Epithelial cell of proximal tubule (primary cell): ENCODE measurements at regions not wholly inside any gene's neighbourhood (a gene's known extent, or its start where the extent isn't known, plus 50 kb on each side); places are given as distances from the start of the nearest gene placed in this dataset.
"Not testable (repeated sequence)": the region's sequence is repeated elsewhere in the genome, so short reads cannot be mapped to it uniquely, and the experiment has no call there.

Experiments
- DNase-seq: peaks from one replicate; pipeline ENCODE4 v3.0.0-alpha.2; 2011; ENCODE audit warnings: low read depth
- H3K4me3 ChIP-seq: 2 replicates; pipeline ENCODE4 v1.5.1; 2011; ENCODE audit warnings: low read depth, mild to moderate bottlenecking, low read length
- CTCF ChIP-seq: conservative IDR thresholded peaks from 2 replicates; pipeline ENCODE4 v1.5.1; 2012; ENCODE audit warnings: low read depth, mild to moderate bottlenecking, low read length

GRCh38 chr22:48500471-48501230, 1327.0 kb downstream of the BRD1 start:
- H3K4me3 ChIP-seq, result no peak overlapping the region
- no peak for TF ChIP-seq CTCF
- DNase-seq, result no peak

- no peak for DNase-seq
- no peak overlapping the region for H3K4me3 ChIP-seq
- no peak for TF ChIP-seq CTCF
These were observed 1327.9 kb downstream of the BRD1 start for GRCh38 chr22:48499456-48500425.

GRCh38 chr22:48498526-48499331, 1328.9 kb downstream of the BRD1 start:
- H3K4me3 ChIP-seq, result no peak overlapping the region
- no peak for TF ChIP-seq CTCF
- no peak for DNase-seq

GRCh38 chr22:48497743-48498520, 1329.7 kb downstream of the BRD1 start:
- DNase-seq, H3K4me3 ChIP-seq: not testable (repeated sequence)

- H3K4me3 ChIP-seq, result no peak overlapping the region
- TF ChIP-seq CTCF, result no peak
- no peak for DNase-seq
These were observed 1330.6 kb downstream of the BRD1 start for GRCh38 chr22:48496987-48497650.

- no peak overlapping the region for H3K4me3 ChIP-seq
- TF ChIP-seq CTCF, result no peak
These were observed 1331.3 kb downstream of the BRD1 start for GRCh38 chr22:48496226-48496845.

More at GRCh38 chr22:48496226-48496845, 1331.3 kb downstream of the BRD1 start:
- DNase-seq, result no peak
